IMR-90 (cell line): ENCODE measurements at regions not wholly inside any gene's neighbourhood (a gene's known extent, or its start where the extent isn't known, plus 50 kb on each side); places are given as distances from the start of the nearest gene placed in this dataset.

Experiments
- ATAC-seq: fragments of 200-7000 bp; cut with Tn5 transposase; 2 replicates; pipeline ENCODE4 v1.9.1; 2020; ENCODE audit warnings: low read depth, mild to moderate bottlenecking, moderate library complexity
- BruUV-seq: library from RNA; stranded (reverse); fragments of 400-500 nt; replicated peaks from 2 replicates; lab custom pipeline; 2021; lab: Mats Ljungman, UMichigan
- CTCF ChIA-PET: fragments of 300-600 bp; formaldehyde crosslinking; extraction: SDS; loops from one replicate; lab custom pipeline; 2021; ENCODE audit warnings: antibody characterized with exemption; lab: Yijun Ruan, JAX
- POLR2A ChIA-PET: fragments of 300-600 bp; sonication (Branson Sonifier 250); formaldehyde crosslinking; loops from one replicate; lab custom pipeline; 2022; ENCODE audit warnings: antibody characterized with exemption; ENCODE audit not compliant: unreplicated experiment; lab: Charles Lee
- DNase-seq: peaks from one replicate; pipeline ENCODE4 v3.0.0; 2013
- H2AFZ ChIP-seq: replicated peaks from 2 replicates; pipeline ENCODE3; 2013; ENCODE audit warnings: low read length, mild to moderate bottlenecking; ENCODE audit not compliant: poor library complexity
- H2AK5ac ChIP-seq: 2 replicates; pipeline ENCODE4 v1.6.1; 2013; ENCODE audit warnings: low read depth, low read length, inconsistent platforms
- H2AK9ac ChIP-seq: replicated peaks from 2 replicates; pipeline ENCODE3; 2013; ENCODE audit warnings: mild to moderate bottlenecking, low read depth, low read length, moderate library complexity; ENCODE audit not compliant: poor library complexity
- H2BK120ac ChIP-seq: 2 replicates; pipeline ENCODE4 v1.6.1; 2013; ENCODE audit warnings: low read depth, low read length, inconsistent platforms
- H2BK15ac ChIP-seq: 3 replicates; pipeline ENCODE4 v1.6.1; 2013; ENCODE audit warnings: low read depth, low read length, inconsistent platforms
- H2BK20ac ChIP-seq: 2 replicates; pipeline ENCODE4 v1.6.1; 2013; ENCODE audit warnings: low read depth, mild to moderate bottlenecking, inconsistent platforms, low read length, moderate library complexity
- H2BK5ac ChIP-seq: 2 replicates; pipeline ENCODE4 v1.6.1; 2013; ENCODE audit warnings: mild to moderate bottlenecking, low read depth, low read length, inconsistent platforms; ENCODE audit not compliant: poor library complexity, severe bottlenecking
- H3K14ac ChIP-seq: replicated peaks from 2 replicates; pipeline ENCODE4 v1.6.1; 2013; ENCODE audit warnings: low read depth, low read length, inconsistent platforms
- H3K18ac ChIP-seq: 2 replicates; pipeline ENCODE4 v1.6.1; 2013; ENCODE audit warnings: low read depth, low read length, control low read depth
- H3K23ac ChIP-seq: 2 replicates; pipeline ENCODE4 v1.6.1; 2013; ENCODE audit warnings: low read depth, low read length, inconsistent platforms
- H3K27ac ChIP-seq: 2 replicates; pipeline ENCODE4 v1.5.1; 2013; ENCODE audit warnings: mild to moderate bottlenecking, control low read depth, low read length; ENCODE audit not compliant: insufficient read depth
- H3K27me3 ChIP-seq: 2 replicates; pipeline ENCODE4 v1.6.1; 2013; ENCODE audit warnings: low read length; ENCODE audit not compliant: control insufficient read depth, insufficient read depth
- H3K36me3 ChIP-seq: 2 replicates; pipeline ENCODE4 v1.6.1; 2013; ENCODE audit warnings: low read length, mixed read lengths; ENCODE audit not compliant: control insufficient read depth, insufficient read depth
- H3K4ac ChIP-seq: 2 replicates; pipeline ENCODE4 v1.6.1; 2013; ENCODE audit warnings: low read depth, low read length, inconsistent platforms
- H3K4me1 ChIP-seq: 2 replicates; pipeline ENCODE4 v1.6.1; 2013; ENCODE audit warnings: low read length, mixed read lengths; ENCODE audit not compliant: control insufficient read depth, insufficient read depth
- H3K4me2 ChIP-seq: 2 replicates; pipeline ENCODE4 v1.6.1; 2013; ENCODE audit warnings: low read depth, mild to moderate bottlenecking, control low read depth, low read length, moderate library complexity
- H3K4me3 ChIP-seq: 2 replicates; pipeline ENCODE4 v1.5.1; 2013; ENCODE audit warnings: low read depth, mild to moderate bottlenecking, control low read depth, low read length, moderate library complexity; ENCODE audit not compliant: insufficient read depth
- H3K56ac ChIP-seq: 2 replicates; pipeline ENCODE4 v1.6.1; 2013; ENCODE audit warnings: low read length, inconsistent platforms; ENCODE audit not compliant: insufficient read depth; ENCODE audit errors: extremely low read depth
- H3K79me1 ChIP-seq, 2 experiments: 2 replicates each; pipeline ENCODE4 v1.6.1; 2013; ENCODE audit warnings: low read length in 2 of 2, inconsistent platforms in 1 of 2, low read depth in 1 of 2
- H3K9ac ChIP-seq: 2 replicates; pipeline ENCODE4 v1.6.1; 2013; ENCODE audit warnings: low read depth, low read length, control low read depth
- H3K9me1 ChIP-seq: 2 replicates; pipeline ENCODE4 v1.6.1; 2013; ENCODE audit warnings: low read length, inconsistent platforms; ENCODE audit not compliant: insufficient read depth
- H3K9me3 ChIP-seq: 2 replicates; pipeline ENCODE4 v1.6.1; 2013; ENCODE audit warnings: low read length; ENCODE audit not compliant: control insufficient read depth, insufficient read depth
- H4K20me1 ChIP-seq: 2 replicates; pipeline ENCODE4 v1.6.1; 2013; ENCODE audit warnings: low read length, inconsistent platforms; ENCODE audit not compliant: insufficient read depth
- H4K5ac ChIP-seq: 2 replicates; pipeline ENCODE4 v1.6.1; 2013; ENCODE audit warnings: mild to moderate bottlenecking, low read depth, low read length, control low read depth
- H4K8ac ChIP-seq, 2 experiments: 2 replicates each; pipeline ENCODE4 v1.6.1; 2013; ENCODE audit warnings: low read depth in 2 of 2, low read length in 2 of 2, control low read depth in 1 of 2, inconsistent platforms in 1 of 2
- H4K91ac ChIP-seq: 2 replicates; pipeline ENCODE4 v1.6.1; 2013; ENCODE audit warnings: low read depth, low read length, inconsistent platforms; ENCODE audit not compliant: insufficient read depth
- POLR2A ChIP-seq: IDR thresholded peaks from 2 replicates; pipeline ENCODE4 v1.6.1; 2012; ENCODE audit warnings: mild to moderate bottlenecking, low read depth, low read length
- WGBS, 2 experiments: methylation state at CpG; one replicate each; pipeline versions ENCODE4 v1.1.5 to v1.1.7; 2013; ENCODE audit warnings: missing lambda C conversion rate in 2 of 2; ENCODE audit not compliant: insufficient read length in 1 of 2; ENCODE audit errors: extremely low coverage in 2 of 2; 5-methylcytosine and 5-hydroxymethylcytosine counted together
- dilution Hi-C: fragments of 300-500 bp; cut with HindIII; formaldehyde crosslinking; loops from one replicate; pipeline ENCODE4 v1.14.3; 2018; ENCODE audit warnings: low sequenced_read_pairs; ENCODE audit not compliant: unreplicated experiment
- in situ Hi-C: fragments of 300-500 bp; cut with MboI; formaldehyde crosslinking; loops from 3 replicates; pipeline ENCODE4 v1.14.3; 2019; ENCODE audit warnings: low sequenced_read_pairs, inconsistent platforms, mixed read lengths
- intact Hi-C: fragments of 100-400 bp; cut with micrococcal nuclease; formaldehyde crosslinking; loops from 2 replicates; pipeline ENCODE4 v1.10.0; 2022

- no peak overlapping the region for H2AK9ac ChIP-seq
- H3K79me1 ChIP-seq = 0 out of 4 replicates have a peak, but pooled peaks cover 0 to 1% of the 10 kb centered on the region in 2 experiments
- H3K9ac ChIP-seq = no peak overlapping the region
- no peak overlapping the region for H3K4me2 ChIP-seq
- intact Hi-C loops = no loop called here
- peak overlapping the region in 1 of 2 experiments; percentile 21; a peak in 1 of 4 replicates for H4K8ac ChIP-seq
- no peaks in the 10 kb centered on the region for H3K36me3 ChIP-seq
- H4K20me1 ChIP-seq = no peaks in the 10 kb centered on the region
- dilution Hi-C loops = no loop called here
- 0 out of 2 replicates have a peak overlapping the region, but pooled peaks have one; percentile 7 for H4K91ac ChIP-seq
- in situ Hi-C loops = no loop called here
- H3K9me3 ChIP-seq = no peaks in the 10 kb centered on the region
- no peak overlapping the region for H2BK5ac ChIP-seq
- ChIA-PET CTCF (interaction anchor here (0.6 to 0.7 kb wide), 2 partner anchors 265 to 410 kb away, joined by 3 to 6 read pairs; no protein-coding TSS in a partner anchor), POLR2A (no interaction called here)
- H2BK120ac ChIP-seq = no peak overlapping the region
- H3K56ac ChIP-seq = no peak overlapping the region
- no peak overlapping the region for H4K5ac ChIP-seq
- H3K14ac ChIP-seq = 0 out of 2 replicates have a peak overlapping the region, but pooled peaks have one; percentile 14
- H3K27me3 ChIP-seq = no peaks in the 10 kb centered on the region
- WGBS, 2 experiments = 89% methylated on average over 5 of the region's 10 CpGs; no CpG with 5 or more reads in 1 of the 2 experiments
- no peak for TF ChIP-seq POLR2A
- no peak overlapping the region for H3K4ac ChIP-seq
- H3K18ac ChIP-seq = no peak overlapping the region
- H2BK15ac ChIP-seq = no peak overlapping the region; the same call in 2 of the 3 replicates
- H2AFZ ChIP-seq = no peak overlapping the region
- 0 out of 2 replicates have a peak, but pooled peaks cover 1% of the 10 kb centered on the region for H3K9me1 ChIP-seq
- no peak for ATAC-seq
- no TSS peak for BruUV-seq
- H2BK20ac ChIP-seq = no peak overlapping the region; the same call in 1 of the 2 replicates
- H3K23ac ChIP-seq = no peak overlapping the region
- H3K4me3 ChIP-seq = no peak overlapping the region
- peak overlapping the region; percentile 53; the same call in 1 of the 2 replicates for H2AK5ac ChIP-seq
- no peak for DNase-seq
- no peak overlapping the region for H3K27ac ChIP-seq
- peaks cover 5% of the 10 kb centered on the region; the same call in 1 of the 2 replicates for H3K4me1 ChIP-seq
Measured at GRCh38 chr1:234715252-234716014, 105.5 kb upstream of the IRF2BP2 start.
